ENCODE measurements at regions not wholly inside any gene's neighbourhood (a gene's known extent, or its start where the extent isn't known, plus 50 kb on each side); places are given as distances from the start of the nearest gene placed in this dataset.

DNA sequence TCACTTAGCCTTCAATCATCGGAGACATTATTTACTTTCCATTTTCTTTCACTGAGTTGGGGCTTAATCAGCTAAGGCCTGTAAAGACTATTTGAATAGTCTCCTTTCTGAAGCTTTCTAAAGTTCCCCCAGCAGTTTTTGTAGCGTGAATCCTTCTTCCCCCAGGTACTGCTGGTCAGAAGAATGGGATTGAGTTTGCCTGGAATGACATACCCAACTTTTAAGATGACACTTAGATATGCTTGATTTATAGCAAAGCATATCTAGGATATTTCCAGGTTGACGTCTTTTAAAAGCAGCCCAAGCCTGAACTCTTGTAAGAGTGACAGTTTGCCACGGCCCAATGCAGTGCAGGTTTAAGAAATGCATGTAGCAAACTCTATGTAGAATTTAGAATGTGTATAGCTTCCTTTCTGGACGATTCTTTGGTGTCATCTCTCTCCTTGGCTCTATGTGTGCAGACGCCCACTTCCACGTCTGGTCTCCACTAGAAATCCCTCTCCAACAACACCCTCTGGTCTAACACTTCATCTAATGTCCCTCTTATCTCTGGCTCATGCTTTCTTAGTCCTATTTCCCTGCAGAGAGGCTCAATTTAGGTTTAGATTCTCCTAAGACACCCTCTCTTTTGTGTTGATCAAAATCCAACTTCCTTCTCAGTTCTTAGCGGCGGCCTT is 175.0 kb upstream of the CYRIA start:
- DNase-seq (ENCODE audit: extremely low spot score in 2 of 2): no peak
- no peak overlapping the region for H3K4me3 ChIP-seq
- TF ChIP-seq, protein P1, sequence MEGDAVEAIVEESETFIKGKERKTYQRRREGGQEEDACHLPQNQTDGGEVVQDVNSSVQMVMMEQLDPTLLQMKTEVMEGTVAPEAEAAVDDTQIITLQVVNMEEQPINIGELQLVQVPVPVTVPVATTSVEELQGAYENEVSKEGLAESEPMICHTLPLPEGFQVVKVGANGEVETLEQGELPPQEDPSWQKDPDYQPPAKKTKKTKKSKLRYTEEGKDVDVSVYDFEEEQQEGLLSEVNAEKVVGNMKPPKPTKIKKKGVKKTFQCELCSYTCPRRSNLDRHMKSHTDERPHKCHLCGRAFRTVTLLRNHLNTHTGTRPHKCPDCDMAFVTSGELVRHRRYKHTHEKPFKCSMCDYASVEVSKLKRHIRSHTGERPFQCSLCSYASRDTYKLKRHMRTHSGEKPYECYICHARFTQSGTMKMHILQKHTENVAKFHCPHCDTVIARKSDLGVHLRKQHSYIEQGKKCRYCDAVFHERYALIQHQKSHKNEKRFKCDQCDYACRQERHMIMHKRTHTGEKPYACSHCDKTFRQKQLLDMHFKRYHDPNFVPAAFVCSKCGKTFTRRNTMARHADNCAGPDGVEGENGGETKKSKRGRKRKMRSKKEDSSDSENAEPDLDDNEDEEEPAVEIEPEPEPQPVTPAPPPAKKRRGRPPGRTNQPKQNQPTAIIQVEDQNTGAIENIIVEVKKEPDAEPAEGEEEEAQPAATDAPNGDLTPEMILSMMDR (IDR thresholded peaks at IDR 0.05): no peak
- no peak for TF ChIP-seq POLR2AphosphoS5 (IDR thresholded peaks at IDR 0.05; ENCODE audit: insufficient read depth in 1 of 2, low read depth in 1 of 2)
- TF ChIP-seq POLR2A (IDR thresholded peaks at IDR 0.05): no peak
- no peak overlapping the region for H3K27ac ChIP-seq
- intact Hi-C loops (cut with DNase I): no loop called here
- H3K4me1 ChIP-seq: no peaks in the 10 kb centered on the region
- no peaks in the 10 kb centered on the region for H3K27me3 ChIP-seq
- no peaks in the 10 kb centered on the region for H3K36me3 ChIP-seq
- H3K9me3 ChIP-seq: no peaks in the 10 kb centered on the region

DNA sequence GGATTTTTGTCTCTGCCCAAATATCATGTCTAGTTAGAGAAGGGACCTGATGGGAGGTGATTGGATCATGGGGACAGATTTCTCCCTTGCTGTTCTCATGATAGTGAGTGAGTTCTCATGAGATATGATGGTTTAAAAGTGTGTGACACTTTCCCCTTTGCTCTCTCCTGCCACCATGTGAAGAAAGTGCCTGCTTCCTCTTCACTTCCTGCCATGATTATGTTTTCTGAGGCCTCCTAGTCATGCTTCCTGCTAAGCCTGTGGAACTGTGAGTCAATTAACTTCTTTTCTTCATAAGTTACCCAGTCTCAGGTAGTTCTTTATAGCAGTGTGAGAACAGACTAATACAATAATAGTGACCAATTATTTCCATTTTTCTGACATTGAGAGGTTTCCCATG is 167.3 kb upstream of the CYRIA start:
- TF ChIP-seq POLR2AphosphoS5 (IDR thresholded peaks at IDR 0.05; ENCODE audit: insufficient read depth in 1 of 2, low read depth in 1 of 2): no peak
- TF ChIP-seq, protein P1 (IDR thresholded peaks at IDR 0.05): no peak
- no peak for TF ChIP-seq POLR2A (IDR thresholded peaks at IDR 0.05)
- intact Hi-C loops (cut with DNase I): no loop called here
- no peaks in the 10 kb centered on the region for H3K4me1 ChIP-seq

DNA sequence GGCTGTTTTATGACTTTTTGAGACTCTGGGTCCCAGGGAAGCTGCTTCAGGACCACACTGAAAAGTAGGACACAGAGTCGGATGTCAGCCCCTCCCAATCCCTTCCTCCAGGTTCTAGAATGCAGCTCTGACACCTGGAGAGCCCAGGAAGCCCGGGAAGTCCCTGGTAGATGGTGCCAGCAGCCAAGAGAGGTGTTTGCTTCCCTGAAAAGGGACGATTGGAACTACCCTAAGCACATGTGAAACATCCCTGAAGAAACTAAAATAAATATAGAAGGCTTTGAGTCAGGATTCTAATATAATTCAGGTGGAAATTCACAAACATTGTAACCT is 163.2 kb upstream of the CYRIA start:
- intact Hi-C loops (cut with DNase I): no loop called here
- TF ChIP-seq, protein P1 (IDR thresholded peaks at IDR 0.05): no peak
- no peak for TF ChIP-seq POLR2AphosphoS5 (IDR thresholded peaks at IDR 0.05; ENCODE audit: insufficient read depth in 1 of 2, low read depth in 1 of 2)
- no peak for TF ChIP-seq POLR2A (IDR thresholded peaks at IDR 0.05)
- no peak overlapping the region for H3K4me3 ChIP-seq
- no peaks in the 10 kb centered on the region for H3K4me1 ChIP-seq
- no peaks in the 10 kb centered on the region for H3K27me3 ChIP-seq
- no peaks in the 10 kb centered on the region for H3K9me3 ChIP-seq
- no peak overlapping the region for H3K27ac ChIP-seq
- no peak for DNase-seq (ENCODE audit: extremely low spot score in 2 of 2)
- no peaks in the 10 kb centered on the region for H3K36me3 ChIP-seq

More for the DNA sequence above, 167.3 kb upstream of the CYRIA start:
- no peaks in the 10 kb centered on the region for H3K36me3 ChIP-seq
- no peaks in the 10 kb centered on the region for H3K27me3 ChIP-seq
- H3K9me3 ChIP-seq: no peaks in the 10 kb centered on the region
- no peak overlapping the region for H3K4me3 ChIP-seq
- no peak for DNase-seq (ENCODE audit: extremely low spot score in 2 of 2)
- H3K27ac ChIP-seq: no peak overlapping the region

DNA sequence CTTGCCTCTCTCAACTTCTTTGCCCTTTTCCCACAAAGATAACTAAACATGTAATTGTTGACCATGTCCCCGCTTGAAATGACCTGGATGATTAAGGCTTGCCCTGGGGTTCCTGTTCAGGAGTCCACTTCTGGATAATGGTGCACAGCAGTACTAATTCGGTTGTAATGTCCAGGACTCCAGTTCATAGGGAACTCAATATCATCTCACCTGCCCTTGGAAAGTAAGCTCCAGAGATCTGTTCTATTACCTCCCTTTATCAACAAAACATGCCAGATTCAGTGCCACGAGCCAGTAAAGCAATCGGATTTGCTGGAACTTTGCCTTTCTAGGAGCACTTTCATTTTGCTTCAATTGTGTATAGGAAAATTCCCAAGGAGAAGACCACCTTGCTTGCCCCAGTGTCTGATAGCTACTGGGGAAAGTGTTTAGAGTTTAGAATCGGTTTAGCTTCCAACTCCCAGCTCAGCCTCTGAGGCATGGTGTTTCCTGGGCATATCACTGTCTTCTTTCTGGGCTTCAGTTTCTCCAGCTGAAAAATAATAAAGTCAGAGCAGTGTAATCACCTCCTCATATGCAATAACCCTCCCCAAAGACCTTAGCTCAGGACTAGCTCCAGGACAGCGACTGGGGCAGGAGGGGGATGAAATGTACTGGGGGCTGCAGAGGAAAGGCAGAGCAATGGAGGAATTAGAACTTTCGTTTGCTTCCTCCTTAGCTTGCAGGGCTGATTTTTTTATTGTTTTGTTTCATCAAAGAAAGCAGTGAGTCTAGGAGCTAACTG is 162.6 kb upstream of the CYRIA start:
- DNase-seq (ENCODE audit: extremely low spot score in 2 of 2): no peak
- TF ChIP-seq POLR2A (IDR thresholded peaks at IDR 0.05) (no peak), POLR2AphosphoS5 (IDR thresholded peaks at IDR 0.05; ENCODE audit: insufficient read depth in 1 of 2, low read depth in 1 of 2) (no peak)
- TF ChIP-seq, protein P1 (IDR thresholded peaks at IDR 0.05): no peak
- Histone ChIP-seq H3K27me3 (no peaks in the 10 kb centered on the region), H3K4me3 (no peak overlapping the region), H3K9me3 (no peaks in the 10 kb centered on the region), H3K4me1 (no peaks in the 10 kb centered on the region), H3K27ac (no peak overlapping the region), H3K36me3 (no peaks in the 10 kb centered on the region)
- intact Hi-C loops (cut with DNase I): no loop called here

DNA sequence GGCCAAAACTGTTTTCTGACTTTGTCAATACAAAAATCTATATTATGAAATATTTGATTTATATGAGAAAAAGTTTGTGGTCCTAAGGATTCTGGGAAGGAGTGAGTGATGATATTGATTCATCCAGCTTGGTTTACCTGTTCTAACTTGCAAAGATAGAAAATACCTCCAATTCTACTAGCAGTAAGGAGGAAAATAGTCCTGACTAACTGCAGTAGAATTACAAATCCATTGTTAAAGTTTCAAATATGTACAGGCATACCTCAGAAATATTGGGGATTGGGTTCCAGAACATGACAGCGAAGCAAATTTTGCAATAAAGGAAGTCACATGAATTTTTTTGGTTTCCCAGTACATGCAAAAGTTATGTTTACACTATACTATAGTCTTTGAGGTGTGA is 158.8 kb upstream of the CYRIA start:
- DNase-seq (ENCODE audit: extremely low spot score in 2 of 2): no peak
- no peaks in the 10 kb centered on the region for H3K9me3 ChIP-seq
- intact Hi-C loops (cut with DNase I): no loop called here
- no peak overlapping the region for H3K27ac ChIP-seq
- H3K36me3 ChIP-seq: no peaks in the 10 kb centered on the region
- no peak for TF ChIP-seq POLR2AphosphoS5 (IDR thresholded peaks at IDR 0.05; ENCODE audit: insufficient read depth in 1 of 2, low read depth in 1 of 2)
- TF ChIP-seq, protein P1 (IDR thresholded peaks at IDR 0.05): no peak
- TF ChIP-seq POLR2A (IDR thresholded peaks at IDR 0.05): no peak
- H3K4me3 ChIP-seq: no peak overlapping the region
- no peaks in the 10 kb centered on the region for H3K27me3 ChIP-seq
- H3K4me1 ChIP-seq: no peaks in the 10 kb centered on the region
